PC-9 (cell line): ENCODE measurements at regions not wholly inside any gene's neighbourhood (a gene's known extent, or its start where the extent isn't known, plus 50 kb on each side); places are given as distances from the start of the nearest gene placed in this dataset.

Experiments used
- BruUV-seq: library from RNA; stranded (reverse); fragments of 400-500 nt; replicated peaks from 2 replicates; lab custom pipeline; 2021; lab: Mats Ljungman, UMichigan
- CTCF ChIA-PET: fragments of 300-600 bp; sonication (Branson Sonifier 250); formaldehyde crosslinking; loops from one replicate; lab custom pipeline; 2022; ENCODE audit warnings: antibody characterized with exemption; lab: Charles Lee
- POLR2A ChIA-PET: fragments of 300-600 bp; sonication (Branson Sonifier 250); formaldehyde crosslinking; loops from one replicate; lab custom pipeline; 2022; ENCODE audit warnings: antibody characterized with exemption; ENCODE audit not compliant: unreplicated experiment; lab: Charles Lee
- DNase-seq, 2 experiments: peaks; one replicate each; pipeline versions ENCODE4 v3.0.0 to v3.0.0-alpha.2; 2015 to 2022; ENCODE audit warnings: mixed read lengths in 1 of 2
- H2AFZ ChIP-seq: fragments of 200-600 bp; sonication (generic); 2 replicates; pipeline ENCODE4 v1.8.1; 2017; ENCODE audit warnings: antibody characterized with exemption
- H3F3A ChIP-seq: fragments of 200-600 bp; sonication (generic); 2 replicates; pipeline ENCODE4 v1.8.1; 2017; ENCODE audit warnings: antibody characterized with exemption, mild to moderate bottlenecking, low read depth; ENCODE audit not compliant: insufficient read depth
- H3K27ac ChIP-seq: fragments of 200-600 bp; sonication (generic); 2 replicates; pipeline ENCODE4 v1.6.1; 2016; ENCODE audit warnings: mixed run types
- H3K27me3 ChIP-seq: fragments of 200-600 bp; sonication (generic); 2 replicates; pipeline ENCODE4 v1.6.1; 2016; ENCODE audit warnings: low read depth, mixed run types; ENCODE audit not compliant: insufficient read depth
- H3K36me3 ChIP-seq: fragments of 200-600 bp; sonication (generic); 2 replicates; pipeline ENCODE4 v1.6.1; 2016; ENCODE audit warnings: low read depth, mixed run types
- H3K4me1 ChIP-seq: fragments of 200-600 bp; sonication (generic); replicated peaks from 2 replicates; pipeline ENCODE4 v1.6.1; 2016; ENCODE audit warnings: mixed run types; ENCODE audit not compliant: insufficient read depth
- H3K4me2 ChIP-seq: fragments of 200-600 bp; sonication (generic); 2 replicates; pipeline ENCODE4 v1.6.1; 2017; ENCODE audit warnings: mixed run types
- H3K4me3 ChIP-seq: fragments of 200-600 bp; sonication (generic); 2 replicates; pipeline ENCODE4 v1.6.1; 2016; ENCODE audit warnings: mixed run types
- H3K79me2 ChIP-seq: fragments of 200-600 bp; sonication (generic); 2 replicates; pipeline ENCODE4 v1.6.1; 2017; ENCODE audit warnings: low read depth, mixed run types
- H3K9me2 ChIP-seq: fragments of 200-600 bp; sonication (generic); 2 replicates; pipeline ENCODE4 v1.8.1; 2017; ENCODE audit warnings: mild to moderate bottlenecking; ENCODE audit not compliant: insufficient read depth
- H3K9me3 ChIP-seq: fragments of 200-600 bp; sonication (generic); 2 replicates; pipeline ENCODE4 v1.8.1; 2016; ENCODE audit warnings: low read depth; ENCODE audit not compliant: insufficient read depth
- H4K20me1 ChIP-seq: fragments of 200-600 bp; sonication (generic); 2 replicates; pipeline ENCODE4 v1.8.1; 2017; ENCODE audit not compliant: insufficient read depth
- EZH2 ChIP-seq: fragments of 200-600 bp; sonication (generic); IDR thresholded peaks from 2 replicates; pipeline ENCODE4 v1.8.0; 2017; ENCODE audit warnings: antibody characterized with exemption, low read depth
- intact Hi-C: fragments of 100-400 bp; cut with micrococcal nuclease; formaldehyde crosslinking; loops from one replicate; pipeline ENCODE4 v1.10.0; 2022; ENCODE audit not compliant: unreplicated experiment
- TF ChIP-seq, protein P1 (sequence below): fragments of 200-600 bp; sonication (generic); conservative IDR thresholded peaks from 2 replicates; pipeline ENCODE4 v1.6.1; 2017; ENCODE audit warnings: mixed run types, antibody characterized with exemption, mild to moderate bottlenecking, moderate library complexity

DNA sequence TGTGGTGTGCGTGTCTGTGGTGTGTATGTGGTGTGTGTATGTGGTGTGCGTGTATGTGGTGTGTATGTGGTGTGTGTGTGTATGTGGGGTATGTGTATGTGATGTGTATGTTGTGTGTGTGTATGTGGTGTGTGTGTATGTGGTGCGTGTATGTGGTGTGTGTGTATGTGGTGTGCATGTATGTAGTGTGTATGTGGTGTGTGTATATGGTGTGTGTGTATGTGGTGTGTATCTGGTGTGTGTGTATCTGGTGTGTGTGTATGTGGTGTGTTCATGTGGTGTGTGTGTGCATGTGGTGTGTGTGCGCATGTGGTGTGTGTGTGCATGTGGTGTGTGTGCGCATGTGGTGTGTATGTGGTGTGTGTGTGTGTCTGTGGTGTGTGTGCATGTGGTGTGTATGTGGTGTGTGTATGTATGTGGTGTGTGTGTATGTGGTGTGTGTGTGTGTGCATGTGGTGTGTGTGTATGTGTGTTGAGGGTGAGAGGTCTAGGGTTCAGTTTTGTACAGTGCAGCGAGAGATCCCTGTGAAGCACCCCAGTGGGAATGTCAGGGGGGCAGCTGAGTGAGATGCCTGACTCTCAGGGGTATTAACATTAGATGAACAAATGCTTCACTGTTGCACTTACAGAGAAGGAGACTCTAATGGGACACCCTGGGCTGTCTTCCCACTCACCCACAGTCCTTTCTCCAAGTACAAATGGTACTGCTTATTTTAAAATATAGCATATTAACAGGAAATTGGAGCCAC, 61.3 kb upstream of the MEDAG start:
- Histone ChIP-seq H3K4me1 (peaks cover 12% of the 10 kb centered on the region), H3K4me3 (no peak overlapping the region), H4K20me1 (no peaks in the 10 kb centered on the region), H2AFZ (no peak overlapping the region), H3K4me2 (no peak overlapping the region), H3K79me2 (no peaks in the 10 kb centered on the region), H3K36me3 (no peaks in the 10 kb centered on the region), H3K27ac (no peak overlapping the region), H3K27me3 (no peaks in the 10 kb centered on the region), H3K9me3 (no peaks in the 10 kb centered on the region), H3K9me2 (no peaks in the 10 kb centered on the region), H3F3A (peaks cover 28% of the 10 kb centered on the region)
- intact Hi-C loops: no loop called here
- TF ChIP-seq, protein P1, sequence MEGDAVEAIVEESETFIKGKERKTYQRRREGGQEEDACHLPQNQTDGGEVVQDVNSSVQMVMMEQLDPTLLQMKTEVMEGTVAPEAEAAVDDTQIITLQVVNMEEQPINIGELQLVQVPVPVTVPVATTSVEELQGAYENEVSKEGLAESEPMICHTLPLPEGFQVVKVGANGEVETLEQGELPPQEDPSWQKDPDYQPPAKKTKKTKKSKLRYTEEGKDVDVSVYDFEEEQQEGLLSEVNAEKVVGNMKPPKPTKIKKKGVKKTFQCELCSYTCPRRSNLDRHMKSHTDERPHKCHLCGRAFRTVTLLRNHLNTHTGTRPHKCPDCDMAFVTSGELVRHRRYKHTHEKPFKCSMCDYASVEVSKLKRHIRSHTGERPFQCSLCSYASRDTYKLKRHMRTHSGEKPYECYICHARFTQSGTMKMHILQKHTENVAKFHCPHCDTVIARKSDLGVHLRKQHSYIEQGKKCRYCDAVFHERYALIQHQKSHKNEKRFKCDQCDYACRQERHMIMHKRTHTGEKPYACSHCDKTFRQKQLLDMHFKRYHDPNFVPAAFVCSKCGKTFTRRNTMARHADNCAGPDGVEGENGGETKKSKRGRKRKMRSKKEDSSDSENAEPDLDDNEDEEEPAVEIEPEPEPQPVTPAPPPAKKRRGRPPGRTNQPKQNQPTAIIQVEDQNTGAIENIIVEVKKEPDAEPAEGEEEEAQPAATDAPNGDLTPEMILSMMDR: no peak
- TF ChIP-seq EZH2: no peak
- ChIA-PET CTCF (no interaction called here), POLR2A (no interaction called here)
- DNase-seq: no peak
- BruUV-seq: no TSS peak

DNA sequence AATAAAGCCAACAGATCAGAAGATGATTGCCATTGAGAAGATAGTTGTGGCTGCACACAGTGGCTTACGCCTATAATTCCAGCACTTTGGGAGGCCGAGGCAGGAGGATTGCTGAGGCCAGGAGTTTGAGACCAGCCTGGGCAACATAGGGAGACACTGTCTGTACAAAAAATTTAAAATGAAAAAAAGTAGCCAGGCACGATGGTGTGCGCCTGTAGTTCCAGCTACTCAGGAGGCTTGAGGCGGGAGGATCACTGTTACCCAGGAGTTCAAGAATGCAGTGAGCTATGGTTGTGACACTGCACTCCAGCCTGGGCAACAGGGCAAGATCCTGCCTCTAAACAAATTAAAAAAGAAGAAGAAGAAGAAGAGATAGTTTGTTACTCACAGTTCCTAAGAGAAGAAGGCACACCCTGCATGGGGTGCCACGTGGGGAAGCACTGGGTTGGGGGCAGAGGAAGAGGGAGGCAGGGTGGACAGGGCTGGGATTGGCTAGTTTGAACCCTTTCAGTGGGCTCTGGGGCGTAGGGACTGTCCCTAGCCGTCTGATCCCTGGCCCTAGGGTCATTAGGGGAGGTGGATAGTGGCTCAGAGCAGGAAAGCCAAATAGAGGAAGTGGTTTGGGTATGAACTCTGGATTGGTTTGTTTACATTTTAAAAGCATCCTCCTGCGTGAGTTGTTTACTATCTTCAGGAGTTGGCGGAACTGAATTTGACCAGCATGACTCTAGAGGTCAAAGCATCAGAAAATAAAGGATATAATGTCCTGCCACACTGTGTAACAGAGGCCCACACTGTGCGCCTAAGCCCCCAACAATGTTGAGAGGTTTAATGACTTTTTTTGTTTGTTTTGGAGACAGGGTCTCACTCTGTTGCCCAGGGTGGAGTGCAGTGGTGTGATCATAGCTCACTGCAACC, 60.5 kb upstream of the MEDAG start:
- TF ChIP-seq, protein P1: no peak
- TF ChIP-seq EZH2: no peak
- no peak for DNase-seq
- H3K9me2 ChIP-seq: no peaks in the 10 kb centered on the region
- H2AFZ ChIP-seq: no peak overlapping the region
- ChIA-PET POLR2A (no interaction called here), CTCF (no interaction called here)
- H3K4me2 ChIP-seq: no peak overlapping the region
- H3K36me3 ChIP-seq: no peaks in the 10 kb centered on the region
- intact Hi-C loops: no loop called here
- no peaks in the 10 kb centered on the region for H4K20me1 ChIP-seq
- no peaks in the 10 kb centered on the region for H3K79me2 ChIP-seq
- no peaks in the 10 kb centered on the region for H3K27me3 ChIP-seq
- H3K27ac ChIP-seq: no peak overlapping the region
- H3K4me1 ChIP-seq: peaks cover 12% of the 10 kb centered on the region
- BruUV-seq: no TSS peak
- H3K9me3 ChIP-seq: no peaks in the 10 kb centered on the region
- H3F3A ChIP-seq: peaks cover 28% of the 10 kb centered on the region
- H3K4me3 ChIP-seq: no peak overlapping the region

DNA sequence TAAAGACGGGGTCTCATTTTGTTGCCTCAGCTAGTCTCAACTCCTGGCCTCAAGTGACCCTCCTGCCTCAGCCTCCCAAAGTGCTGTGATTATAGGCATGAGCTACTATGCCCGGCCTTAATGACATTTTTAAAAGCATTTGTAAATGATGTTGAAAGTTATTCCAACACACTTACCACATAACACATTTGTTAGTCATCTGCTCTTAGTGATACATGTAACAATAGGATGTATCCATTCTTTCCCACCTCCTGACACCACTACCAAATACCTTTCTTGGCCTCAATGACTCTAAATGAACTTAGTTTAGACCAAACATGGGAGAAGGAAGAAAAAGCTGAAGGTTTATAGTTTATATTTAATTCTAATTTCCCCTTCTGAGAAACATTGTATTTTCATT, 59.8 kb upstream of the MEDAG start:
- ChIA-PET POLR2A (no interaction called here), CTCF (no interaction called here)
- no peaks in the 10 kb centered on the region for H3K9me3 ChIP-seq
- no peak overlapping the region for H3K4me3 ChIP-seq
- intact Hi-C loops: no loop called here
- peak in 1 of 2 experiments; percentile 55 for DNase-seq
- TF ChIP-seq EZH2: no peak
- TF ChIP-seq, protein P1: no peak
- H3K27me3 ChIP-seq: no peaks in the 10 kb centered on the region
- H3F3A ChIP-seq: peaks cover 28% of the 10 kb centered on the region
- no TSS peak for BruUV-seq
- H4K20me1 ChIP-seq: no peaks in the 10 kb centered on the region
- no peaks in the 10 kb centered on the region for H3K9me2 ChIP-seq
- no peaks in the 10 kb centered on the region for H3K36me3 ChIP-seq
- H2AFZ ChIP-seq: no peak overlapping the region
- H3K4me1 ChIP-seq: peaks cover 12% of the 10 kb centered on the region
- H3K4me2 ChIP-seq: no peak overlapping the region
- no peaks in the 10 kb centered on the region for H3K79me2 ChIP-seq
- H3K27ac ChIP-seq: no peak overlapping the region
